SJSA1 (cell line): ENCODE measurements at regions not wholly inside any gene's neighbourhood (a gene's known extent, or its start where the extent isn't known, plus 50 kb on each side); places are given as distances from the start of the nearest gene placed in this dataset.

ENCODE experiments used
- DNase-seq, 2 experiments: peaks; one replicate each; pipeline ENCODE4 v3.0.0-alpha.2; 2015 to 2020; ENCODE audit warnings: low spot score in 2 of 2, low read depth in 1 of 2
- H3K27ac ChIP-seq: fragments of 250-450 bp; sonication (Bioruptor Pico); 2 replicates; pipeline ENCODE4 v1.5.1; 2020; ENCODE audit warnings: mild to moderate bottlenecking, moderate library complexity
- H3K27me3 ChIP-seq: fragments of 250-450 bp; sonication (Bioruptor Pico); replicated peaks from 2 replicates; pipeline ENCODE4 v1.5.1; 2020; ENCODE audit warnings: mild to moderate bottlenecking, moderate library complexity
- H3K36me3 ChIP-seq: fragments of 250-450 bp; sonication (Bioruptor Pico); 2 replicates; pipeline ENCODE4 v1.5.1; 2020; ENCODE audit warnings: mild to moderate bottlenecking
- H3K4me1 ChIP-seq: fragments of 250-450 bp; sonication (Bioruptor Pico); replicated peaks from 2 replicates; pipeline ENCODE4 v1.6.1; 2021; ENCODE audit warnings: mild to moderate bottlenecking
- H3K4me3 ChIP-seq: fragments of 250-450 bp; sonication (Bioruptor Pico); 2 replicates; pipeline ENCODE4 v1.5.1; 2020; ENCODE audit warnings: mild to moderate bottlenecking
- H3K9me3 ChIP-seq: fragments of 250-450 bp; sonication (Bioruptor Pico); replicated peaks from 2 replicates; pipeline ENCODE4 v1.5.1; 2020; ENCODE audit warnings: mild to moderate bottlenecking

- no peak for DNase-seq
- H3K4me1 ChIP-seq, result peaks cover 21% of the 10 kb centered on the region
- no peaks in the 10 kb centered on the region for H3K36me3 ChIP-seq
- no peak overlapping the region for H3K4me3 ChIP-seq
- H3K27ac ChIP-seq, result no peak overlapping the region
- H3K27me3 ChIP-seq, result no peaks in the 10 kb centered on the region
- H3K9me3 ChIP-seq, result no peaks in the 10 kb centered on the region
Observed at GRCh38 chr13:40376296-40376849, 290.1 kb downstream of the FOXO1 start.

- Histone ChIP-seq H3K4me1 (peaks cover 21% of the 10 kb centered on the region), H3K4me3 (no peak overlapping the region), H3K27me3 (no peaks in the 10 kb centered on the region), H3K36me3 (no peaks in the 10 kb centered on the region), H3K9me3 (no peaks in the 10 kb centered on the region), H3K27ac (no peak overlapping the region)
- DNase-seq, result no peak
Observed at GRCh38 chr13:40376867-40377535, 289.4 kb downstream of the FOXO1 start.

- no peaks in the 10 kb centered on the region for H3K9me3 ChIP-seq
- H3K27ac ChIP-seq, result no peak overlapping the region
- no peaks in the 10 kb centered on the region for H3K27me3 ChIP-seq
- no peaks in the 10 kb centered on the region for H3K36me3 ChIP-seq
- peaks cover 21% of the 10 kb centered on the region for H3K4me1 ChIP-seq
- no peak overlapping the region for H3K4me3 ChIP-seq
- peak in 1 of 2 experiments; percentile 11 for DNase-seq
Observed at GRCh38 chr13:40377783-40378182, 288.7 kb downstream of the FOXO1 start.

GRCh38 chr13:40379196-40379595 is 287.2 kb downstream of the FOXO1 start:
- H3K9me3 ChIP-seq, result no peaks in the 10 kb centered on the region
- H3K27me3 ChIP-seq, result no peaks in the 10 kb centered on the region
- peak in 1 of 2 experiments; percentile 23 for DNase-seq
- H3K27ac ChIP-seq, result peak overlapping the region; percentile 58
- H3K36me3 ChIP-seq, result no peaks in the 10 kb centered on the region
- H3K4me1 ChIP-seq, result peaks cover 21% of the 10 kb centered on the region
- H3K4me3 ChIP-seq, result no peak overlapping the region

- no peaks in the 10 kb centered on the region for H3K36me3 ChIP-seq
- no peak for DNase-seq
- H3K27me3 ChIP-seq, result no peaks in the 10 kb centered on the region
- no peaks in the 10 kb centered on the region for H3K9me3 ChIP-seq
- peaks cover 21% of the 10 kb centered on the region for H3K4me1 ChIP-seq
- H3K27ac ChIP-seq, result peak overlapping the region; percentile 58
- H3K4me3 ChIP-seq, result no peak overlapping the region
Observed at GRCh38 chr13:40379794-40380578, 286.5 kb downstream of the FOXO1 start.

GRCh38 chr13:40381935-40382764 is 284.3 kb downstream of the FOXO1 start:
- Histone ChIP-seq H3K9me3 (no peaks in the 10 kb centered on the region), H3K4me3 (no peak overlapping the region), H3K27me3 (no peaks in the 10 kb centered on the region), H3K36me3 (no peaks in the 10 kb centered on the region), H3K4me1 (peaks cover 21% of the 10 kb centered on the region), H3K27ac (no peak overlapping the region)
- no peak for DNase-seq

GRCh38 chr13:40383132-40383531 is 283.3 kb downstream of the FOXO1 start:
- Histone ChIP-seq H3K36me3 (no peaks in the 10 kb centered on the region), H3K4me3 (no peak overlapping the region), H3K9me3 (no peaks in the 10 kb centered on the region), H3K27ac (no peak overlapping the region), H3K27me3 (no peaks in the 10 kb centered on the region), H3K4me1 (peaks cover 19% of the 10 kb centered on the region)
- no peak for DNase-seq

- Histone ChIP-seq H3K36me3 (no peaks in the 10 kb centered on the region), H3K27me3 (no peaks in the 10 kb centered on the region), H3K4me3 (no peak overlapping the region), H3K4me1 (peaks cover 23% of the 10 kb centered on the region), H3K27ac (no peak overlapping the region), H3K9me3 (no peaks in the 10 kb centered on the region)
- no peak for DNase-seq
Observed at GRCh38 chr13:40383885-40384284, 282.6 kb downstream of the FOXO1 start.

- Histone ChIP-seq H3K4me1 (peaks cover 18% of the 10 kb centered on the region), H3K9me3 (no peaks in the 10 kb centered on the region), H3K27ac (no peak overlapping the region), H3K4me3 (no peak overlapping the region), H3K36me3 (no peaks in the 10 kb centered on the region), H3K27me3 (no peaks in the 10 kb centered on the region)
- DNase-seq, result no peak
Observed at GRCh38 chr13:40384976-40385857, 281.2 kb downstream of the FOXO1 start.

- no peaks in the 10 kb centered on the region for H3K9me3 ChIP-seq
- H3K4me3 ChIP-seq, result no peak overlapping the region
- peaks cover 18% of the 10 kb centered on the region for H3K4me1 ChIP-seq
- H3K27me3 ChIP-seq, result no peaks in the 10 kb centered on the region
- H3K27ac ChIP-seq, result no peak overlapping the region
- no peaks in the 10 kb centered on the region for H3K36me3 ChIP-seq
- DNase-seq, result no peak
Observed at GRCh38 chr13:40385858-40386180, 280.6 kb downstream of the FOXO1 start.

- H3K4me3 ChIP-seq, result no peak overlapping the region
- H3K27ac ChIP-seq, result no peak overlapping the region
- H3K27me3 ChIP-seq, result no peaks in the 10 kb centered on the region
- peaks cover 22% of the 10 kb centered on the region for H3K4me1 ChIP-seq
- H3K36me3 ChIP-seq, result no peaks in the 10 kb centered on the region
- no peak for DNase-seq
- H3K9me3 ChIP-seq, result no peaks in the 10 kb centered on the region
Observed at GRCh38 chr13:40386586-40386985, 279.9 kb downstream of the FOXO1 start.

GRCh38 chr13:40387775-40388174 is 278.7 kb downstream of the FOXO1 start:
- Histone ChIP-seq H3K36me3 (no peaks in the 10 kb centered on the region), H3K9me3 (no peaks in the 10 kb centered on the region), H3K27ac (no peak overlapping the region), H3K4me3 (no peak overlapping the region), H3K27me3 (no peaks in the 10 kb centered on the region), H3K4me1 (peaks cover 22% of the 10 kb centered on the region)
- DNase-seq, result no peak

- Histone ChIP-seq H3K36me3 (no peaks in the 10 kb centered on the region), H3K9me3 (no peaks in the 10 kb centered on the region), H3K4me1 (peaks cover 22% of the 10 kb centered on the region), H3K4me3 (no peak overlapping the region), H3K27ac (peak overlapping the region; percentile 62), H3K27me3 (no peaks in the 10 kb centered on the region)
- peak; percentile 70 to 79 for DNase-seq
Observed at GRCh38 chr13:40388617-40389016, 277.8 kb downstream of the FOXO1 start.
